ENCODE measurements at regions not wholly inside any gene's neighbourhood (a gene's known extent, or its start where the extent isn't known, plus 50 kb on each side); places are given as distances from the start of the nearest gene placed in this dataset.

- no peak overlapping the region for H3K4me3 Mint-ChIP-seq
- H3K27me3 Mint-ChIP-seq: peaks cover 6% of the 10 kb centered on the region
- TF ChIP-seq, protein P1, sequence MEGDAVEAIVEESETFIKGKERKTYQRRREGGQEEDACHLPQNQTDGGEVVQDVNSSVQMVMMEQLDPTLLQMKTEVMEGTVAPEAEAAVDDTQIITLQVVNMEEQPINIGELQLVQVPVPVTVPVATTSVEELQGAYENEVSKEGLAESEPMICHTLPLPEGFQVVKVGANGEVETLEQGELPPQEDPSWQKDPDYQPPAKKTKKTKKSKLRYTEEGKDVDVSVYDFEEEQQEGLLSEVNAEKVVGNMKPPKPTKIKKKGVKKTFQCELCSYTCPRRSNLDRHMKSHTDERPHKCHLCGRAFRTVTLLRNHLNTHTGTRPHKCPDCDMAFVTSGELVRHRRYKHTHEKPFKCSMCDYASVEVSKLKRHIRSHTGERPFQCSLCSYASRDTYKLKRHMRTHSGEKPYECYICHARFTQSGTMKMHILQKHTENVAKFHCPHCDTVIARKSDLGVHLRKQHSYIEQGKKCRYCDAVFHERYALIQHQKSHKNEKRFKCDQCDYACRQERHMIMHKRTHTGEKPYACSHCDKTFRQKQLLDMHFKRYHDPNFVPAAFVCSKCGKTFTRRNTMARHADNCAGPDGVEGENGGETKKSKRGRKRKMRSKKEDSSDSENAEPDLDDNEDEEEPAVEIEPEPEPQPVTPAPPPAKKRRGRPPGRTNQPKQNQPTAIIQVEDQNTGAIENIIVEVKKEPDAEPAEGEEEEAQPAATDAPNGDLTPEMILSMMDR (conservative IDR thresholded peaks at IDR 0.05): no peak
- H3K27ac Mint-ChIP-seq: no peak overlapping the region
- no peaks in the 10 kb centered on the region for H3K36me3 Mint-ChIP-seq
- H3K9me3 Mint-ChIP-seq: no peaks in the 10 kb centered on the region
- no peak for DNase-seq (ENCODE audit: extremely low spot score, unreplicated experiment)
- no peaks in the 10 kb centered on the region for H3K4me1 Mint-ChIP-seq (ENCODE audit: unreplicated experiment)
Observed at GRCh38 chr2:137729305-137729704, 235.0 kb upstream of the HNMT start.

DNA sequence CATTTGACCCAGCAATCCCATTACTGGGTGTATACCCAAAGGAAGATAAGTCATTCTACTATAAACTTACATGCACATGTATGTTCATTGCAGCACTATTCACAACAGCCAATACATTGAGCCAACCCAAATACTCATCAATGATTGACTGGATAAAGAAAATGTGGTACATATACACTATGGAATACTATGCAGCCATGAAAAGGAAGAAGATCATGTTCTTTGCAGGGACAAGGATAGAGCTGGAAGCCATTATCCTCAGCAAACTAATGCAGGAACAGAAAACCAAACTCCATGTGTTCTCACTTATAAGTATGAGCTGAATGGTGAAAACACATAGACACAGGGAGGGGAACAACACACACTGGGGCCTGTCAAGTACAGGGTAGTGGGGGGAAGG is 226.7 kb upstream of the HNMT start:
- TF ChIP-seq, protein P1 (conservative IDR thresholded peaks at IDR 0.05): no peak
- no peak overlapping the region for H3K27ac Mint-ChIP-seq
- H3K36me3 Mint-ChIP-seq: no peaks in the 10 kb centered on the region

GRCh38 chr2:137741784-137742362 is 222.4 kb upstream of the HNMT start:
- Mint-ChIP-seq H3K27me3 (peaks cover 5% of the 10 kb centered on the region), H3K4me3 (no peak overlapping the region), H3K9me3 (no peaks in the 10 kb centered on the region), H3K36me3 (no peaks in the 10 kb centered on the region), H3K27ac (no peak overlapping the region), H3K4me1 (ENCODE audit: unreplicated experiment) (no peaks in the 10 kb centered on the region)
- TF ChIP-seq, protein P1 (conservative IDR thresholded peaks at IDR 0.05): no peak
- no peak for DNase-seq (ENCODE audit: extremely low spot score, unreplicated experiment)

More for the DNA sequence above, 226.7 kb upstream of the HNMT start:
- no peak overlapping the region for H3K4me3 Mint-ChIP-seq
- DNase-seq (ENCODE audit: extremely low spot score, unreplicated experiment): no peak
- H3K9me3 Mint-ChIP-seq: no peaks in the 10 kb centered on the region
- peaks cover 5% of the 10 kb centered on the region for H3K27me3 Mint-ChIP-seq
- no peaks in the 10 kb centered on the region for H3K4me1 Mint-ChIP-seq (ENCODE audit: unreplicated experiment)

- Mint-ChIP-seq H3K27me3 (no peaks in the 10 kb centered on the region), H3K9me3 (no peaks in the 10 kb centered on the region), H3K4me1 (ENCODE audit: unreplicated experiment) (no peaks in the 10 kb centered on the region), H3K36me3 (no peaks in the 10 kb centered on the region), H3K4me3 (no peak overlapping the region), H3K27ac (no peak overlapping the region)
- no peak for DNase-seq (ENCODE audit: extremely low spot score, unreplicated experiment)
- TF ChIP-seq, protein P1 (conservative IDR thresholded peaks at IDR 0.05): no peak
Observed at GRCh38 chr2:137747509-137747908, 216.8 kb upstream of the HNMT start.

DNA sequence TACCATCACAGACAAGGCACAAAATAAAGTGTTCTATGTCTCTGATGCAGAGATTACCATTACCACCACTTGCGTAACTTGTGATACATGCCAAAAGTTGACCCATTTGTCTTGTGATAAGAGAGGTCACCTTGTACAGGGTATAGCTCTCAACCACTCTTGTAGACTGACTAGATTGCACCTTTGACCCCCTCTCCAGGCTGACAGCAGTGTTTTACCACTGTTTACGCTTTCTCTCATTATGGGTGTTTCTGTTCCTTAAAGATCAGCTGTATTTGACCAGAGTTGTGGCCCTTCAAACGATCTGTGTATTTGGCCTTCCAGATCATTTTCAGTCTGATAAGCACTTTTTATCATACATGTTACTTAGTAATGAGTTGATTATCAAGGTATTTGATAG is 215.7 kb upstream of the HNMT start:
- no peak overlapping the region for H3K4me3 Mint-ChIP-seq
- no peaks in the 10 kb centered on the region for H3K4me1 Mint-ChIP-seq (ENCODE audit: unreplicated experiment)
- no peaks in the 10 kb centered on the region for H3K27me3 Mint-ChIP-seq
- no peak overlapping the region for H3K27ac Mint-ChIP-seq
- DNase-seq (ENCODE audit: extremely low spot score, unreplicated experiment): no peak
- TF ChIP-seq, protein P1 (conservative IDR thresholded peaks at IDR 0.05): no peak
- no peaks in the 10 kb centered on the region for H3K36me3 Mint-ChIP-seq
- no peaks in the 10 kb centered on the region for H3K9me3 Mint-ChIP-seq

- Mint-ChIP-seq H3K4me1 (ENCODE audit: unreplicated experiment) (no peaks in the 10 kb centered on the region), H3K9me3 (peaks cover 6% of the 10 kb centered on the region), H3K4me3 (no peak overlapping the region), H3K27ac (no peak overlapping the region), H3K27me3 (no peaks in the 10 kb centered on the region), H3K36me3 (no peaks in the 10 kb centered on the region)
- TF ChIP-seq, protein P1 (conservative IDR thresholded peaks at IDR 0.05): no peak
- DNase-seq (ENCODE audit: extremely low spot score, unreplicated experiment): no peak
Observed at GRCh38 chr2:137764646-137765045, 199.6 kb upstream of the HNMT start.

Measured in type B pancreatic cell (in vitro differentiated cells).